IMR-90 (cell line): ENCODE measurements at regions not wholly inside any gene's neighbourhood (a gene's known extent, or its start where the extent isn't known, plus 50 kb on each side); places are given as distances from the start of the nearest gene placed in this dataset.

Source experiments
- ATAC-seq: fragments of 200-7000 bp; cut with Tn5 transposase; 2 replicates; pipeline ENCODE4 v1.9.1; 2020; ENCODE audit warnings: low read depth, mild to moderate bottlenecking, moderate library complexity
- BruUV-seq: library from RNA; stranded (reverse); fragments of 400-500 nt; replicated peaks from 2 replicates; lab custom pipeline; 2021; lab: Mats Ljungman, UMichigan
- CTCF ChIA-PET: fragments of 300-600 bp; formaldehyde crosslinking; extraction: SDS; loops from one replicate; lab custom pipeline; 2021; ENCODE audit warnings: antibody characterized with exemption; lab: Yijun Ruan, JAX
- POLR2A ChIA-PET: fragments of 300-600 bp; sonication (Branson Sonifier 250); formaldehyde crosslinking; loops from one replicate; lab custom pipeline; 2022; ENCODE audit warnings: antibody characterized with exemption; ENCODE audit not compliant: unreplicated experiment; lab: Charles Lee
- DNase-seq: peaks from one replicate; pipeline ENCODE4 v3.0.0; 2013
- H2AFZ ChIP-seq: replicated peaks from 2 replicates; pipeline ENCODE3; 2013; ENCODE audit warnings: low read length, mild to moderate bottlenecking; ENCODE audit not compliant: poor library complexity
- H2AK5ac ChIP-seq: 2 replicates; pipeline ENCODE4 v1.6.1; 2013; ENCODE audit warnings: low read depth, low read length, inconsistent platforms
- H2AK9ac ChIP-seq: replicated peaks from 2 replicates; pipeline ENCODE3; 2013; ENCODE audit warnings: mild to moderate bottlenecking, low read depth, low read length, moderate library complexity; ENCODE audit not compliant: poor library complexity
- H2BK120ac ChIP-seq: 2 replicates; pipeline ENCODE4 v1.6.1; 2013; ENCODE audit warnings: low read depth, low read length, inconsistent platforms
- H2BK15ac ChIP-seq: 3 replicates; pipeline ENCODE4 v1.6.1; 2013; ENCODE audit warnings: low read depth, low read length, inconsistent platforms
- H2BK20ac ChIP-seq: 2 replicates; pipeline ENCODE4 v1.6.1; 2013; ENCODE audit warnings: low read depth, mild to moderate bottlenecking, inconsistent platforms, low read length, moderate library complexity
- H2BK5ac ChIP-seq: 2 replicates; pipeline ENCODE4 v1.6.1; 2013; ENCODE audit warnings: mild to moderate bottlenecking, low read depth, low read length, inconsistent platforms; ENCODE audit not compliant: poor library complexity, severe bottlenecking
- H3K14ac ChIP-seq: replicated peaks from 2 replicates; pipeline ENCODE4 v1.6.1; 2013; ENCODE audit warnings: low read depth, low read length, inconsistent platforms
- H3K18ac ChIP-seq: 2 replicates; pipeline ENCODE4 v1.6.1; 2013; ENCODE audit warnings: low read depth, low read length, control low read depth
- H3K23ac ChIP-seq: 2 replicates; pipeline ENCODE4 v1.6.1; 2013; ENCODE audit warnings: low read depth, low read length, inconsistent platforms
- H3K27ac ChIP-seq: 2 replicates; pipeline ENCODE4 v1.5.1; 2013; ENCODE audit warnings: mild to moderate bottlenecking, control low read depth, low read length; ENCODE audit not compliant: insufficient read depth
- H3K27me3 ChIP-seq: 2 replicates; pipeline ENCODE4 v1.6.1; 2013; ENCODE audit warnings: low read length; ENCODE audit not compliant: control insufficient read depth, insufficient read depth
- H3K36me3 ChIP-seq: 2 replicates; pipeline ENCODE4 v1.6.1; 2013; ENCODE audit warnings: low read length, mixed read lengths; ENCODE audit not compliant: control insufficient read depth, insufficient read depth
- H3K4ac ChIP-seq: 2 replicates; pipeline ENCODE4 v1.6.1; 2013; ENCODE audit warnings: low read depth, low read length, inconsistent platforms
- H3K4me1 ChIP-seq: 2 replicates; pipeline ENCODE4 v1.6.1; 2013; ENCODE audit warnings: low read length, mixed read lengths; ENCODE audit not compliant: control insufficient read depth, insufficient read depth
- H3K4me2 ChIP-seq: 2 replicates; pipeline ENCODE4 v1.6.1; 2013; ENCODE audit warnings: low read depth, mild to moderate bottlenecking, control low read depth, low read length, moderate library complexity
- H3K4me3 ChIP-seq: 2 replicates; pipeline ENCODE4 v1.5.1; 2013; ENCODE audit warnings: low read depth, mild to moderate bottlenecking, control low read depth, low read length, moderate library complexity; ENCODE audit not compliant: insufficient read depth
- H3K56ac ChIP-seq: 2 replicates; pipeline ENCODE4 v1.6.1; 2013; ENCODE audit warnings: low read length, inconsistent platforms; ENCODE audit not compliant: insufficient read depth; ENCODE audit errors: extremely low read depth
- H3K79me1 ChIP-seq, 2 experiments: 2 replicates each; pipeline ENCODE4 v1.6.1; 2013; ENCODE audit warnings: low read length in 2 of 2, inconsistent platforms in 1 of 2, low read depth in 1 of 2
- H3K9ac ChIP-seq: 2 replicates; pipeline ENCODE4 v1.6.1; 2013; ENCODE audit warnings: low read depth, low read length, control low read depth
- H3K9me1 ChIP-seq: 2 replicates; pipeline ENCODE4 v1.6.1; 2013; ENCODE audit warnings: low read length, inconsistent platforms; ENCODE audit not compliant: insufficient read depth
- H3K9me3 ChIP-seq: 2 replicates; pipeline ENCODE4 v1.6.1; 2013; ENCODE audit warnings: low read length; ENCODE audit not compliant: control insufficient read depth, insufficient read depth
- H4K20me1 ChIP-seq: 2 replicates; pipeline ENCODE4 v1.6.1; 2013; ENCODE audit warnings: low read length, inconsistent platforms; ENCODE audit not compliant: insufficient read depth
- H4K5ac ChIP-seq: 2 replicates; pipeline ENCODE4 v1.6.1; 2013; ENCODE audit warnings: mild to moderate bottlenecking, low read depth, low read length, control low read depth
- H4K8ac ChIP-seq, 2 experiments: 2 replicates each; pipeline ENCODE4 v1.6.1; 2013; ENCODE audit warnings: low read depth in 2 of 2, low read length in 2 of 2, control low read depth in 1 of 2, inconsistent platforms in 1 of 2
- H4K91ac ChIP-seq: 2 replicates; pipeline ENCODE4 v1.6.1; 2013; ENCODE audit warnings: low read depth, low read length, inconsistent platforms; ENCODE audit not compliant: insufficient read depth
- CHD1 ChIP-seq: IDR thresholded peaks from 2 replicates; pipeline ENCODE4 v1.6.1; 2012; ENCODE audit warnings: low read depth, low read length, improper control_type of control experiment
- MXI1 ChIP-seq: IDR thresholded peaks from 2 replicates; pipeline ENCODE4 v1.6.1; 2012; ENCODE audit warnings: low read depth, mild to moderate bottlenecking, low read length, moderate library complexity, borderline replicate concordance
- POLR2A ChIP-seq: IDR thresholded peaks from 2 replicates; pipeline ENCODE4 v1.6.1; 2012; ENCODE audit warnings: mild to moderate bottlenecking, low read depth, low read length
- WGBS, 2 experiments: methylation state at CpG; one replicate each; pipeline versions ENCODE4 v1.1.5 to v1.1.7; 2013; ENCODE audit warnings: missing lambda C conversion rate in 2 of 2; ENCODE audit not compliant: insufficient read length in 1 of 2; ENCODE audit errors: extremely low coverage in 2 of 2; 5-methylcytosine and 5-hydroxymethylcytosine counted together
- dilution Hi-C: fragments of 300-500 bp; cut with HindIII; formaldehyde crosslinking; loops from one replicate; pipeline ENCODE4 v1.14.3; 2018; ENCODE audit warnings: low sequenced_read_pairs; ENCODE audit not compliant: unreplicated experiment
- in situ Hi-C: fragments of 300-500 bp; cut with MboI; formaldehyde crosslinking; loops from 3 replicates; pipeline ENCODE4 v1.14.3; 2019; ENCODE audit warnings: low sequenced_read_pairs, inconsistent platforms, mixed read lengths
- intact Hi-C: fragments of 100-400 bp; cut with micrococcal nuclease; formaldehyde crosslinking; loops from 2 replicates; pipeline ENCODE4 v1.10.0; 2022
- TF ChIP-seq, protein P1 (sequence below): fragments of 150-350 bp; IDR thresholded peaks from 2 replicates; pipeline ENCODE4 v1.6.1; 2017; ENCODE audit warnings: mild to moderate bottlenecking, antibody characterized with exemption, low read length, low read depth

DNA sequence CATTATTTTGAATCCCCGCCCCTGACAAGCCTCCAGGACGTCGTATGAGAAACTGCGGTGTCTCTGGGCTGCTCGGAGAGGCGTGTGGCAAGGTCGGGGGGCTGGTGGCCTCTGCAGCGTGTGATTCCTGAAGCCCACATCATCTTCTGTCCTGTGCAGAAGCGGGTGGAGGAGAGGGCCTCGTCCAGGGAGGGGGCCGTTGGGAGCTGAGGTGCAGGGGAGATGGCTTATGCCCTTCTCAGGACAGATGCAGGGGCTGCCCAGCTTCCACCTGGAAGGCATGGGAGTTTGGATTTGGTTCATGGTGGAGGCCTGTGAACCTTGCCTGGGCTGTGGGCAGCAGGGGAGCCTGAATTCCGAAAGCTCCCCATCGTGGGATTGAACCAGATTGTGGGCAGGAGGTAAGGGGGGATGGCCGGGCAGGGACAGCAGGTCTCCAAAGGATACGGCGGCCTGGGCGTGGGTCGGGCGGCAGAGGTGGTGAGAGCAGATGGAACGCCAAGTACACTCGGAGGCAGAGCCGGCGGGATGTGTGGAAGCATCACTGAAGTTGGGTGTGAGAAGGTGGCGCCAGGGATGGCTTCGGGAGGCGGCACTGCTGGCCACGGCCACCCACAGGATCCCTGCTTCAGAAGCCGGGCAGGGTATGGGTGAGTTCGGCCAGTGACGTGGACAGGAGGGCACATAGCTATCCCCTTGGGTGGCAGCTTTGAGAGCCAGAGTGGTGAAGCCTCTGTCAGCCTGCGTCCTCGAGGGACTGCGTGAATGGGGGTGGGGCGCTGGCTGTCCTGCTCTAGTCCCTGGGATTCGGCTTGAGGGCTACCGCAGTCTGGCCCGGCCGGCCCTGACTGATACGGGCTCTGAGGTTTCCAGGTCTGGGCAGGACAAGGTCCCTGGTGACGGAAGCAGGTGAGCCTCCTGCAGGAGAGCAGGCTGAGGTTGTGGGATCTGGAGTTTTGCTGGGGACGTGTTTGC is 76.3 kb upstream of the ADRA2C start:
- Histone ChIP-seq H2BK5ac (no peak overlapping the region), H4K91ac (no peak overlapping the region), H3K14ac (no peak overlapping the region), H3K9me3 (no peaks in the 10 kb centered on the region), H3K4me1 (no peaks in the 10 kb centered on the region), H3K4me2 (no peak overlapping the region), H3K9me1 (no peaks in the 10 kb centered on the region; the same call in 1 of the 2 replicates), H2AK5ac (no peak overlapping the region), H3K56ac (no peak overlapping the region), H3K4ac (no peak overlapping the region), H2BK15ac (no peak overlapping the region), H2BK20ac (no peak overlapping the region), H2BK120ac (no peak overlapping the region), H3K27me3 (peaks cover 21% of the 10 kb centered on the region), H4K8ac (no peak overlapping the region), H3K18ac (no peak overlapping the region), H2AK9ac (no peak overlapping the region), H3K27ac (no peak overlapping the region), H4K20me1 (no peaks in the 10 kb centered on the region), H3K9ac (no peak overlapping the region), H3K79me1 (no peaks in the 10 kb centered on the region), H3K23ac (no peak overlapping the region), H3K4me3 (no peak overlapping the region), H4K5ac (no peak overlapping the region), H3K36me3 (no peaks in the 10 kb centered on the region), H2AFZ (no peak overlapping the region)
- TF ChIP-seq, protein P1, sequence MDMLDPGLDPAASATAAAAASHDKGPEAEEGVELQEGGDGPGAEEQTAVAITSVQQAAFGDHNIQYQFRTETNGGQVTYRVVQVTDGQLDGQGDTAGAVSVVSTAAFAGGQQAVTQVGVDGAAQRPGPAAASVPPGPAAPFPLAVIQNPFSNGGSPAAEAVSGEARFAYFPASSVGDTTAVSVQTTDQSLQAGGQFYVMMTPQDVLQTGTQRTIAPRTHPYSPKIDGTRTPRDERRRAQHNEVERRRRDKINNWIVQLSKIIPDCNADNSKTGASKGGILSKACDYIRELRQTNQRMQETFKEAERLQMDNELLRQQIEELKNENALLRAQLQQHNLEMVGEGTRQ = no peak
- TF ChIP-seq POLR2A = no peak
- TF ChIP-seq CHD1 = no peak
- no peak for TF ChIP-seq MXI1
- 77% methylated on average over 23 of the region's 41 CpGs; no CpG with 5 or more reads in 1 of the 2 experiments for WGBS, 2 experiments
- intact Hi-C loops (no loop called here), dilution Hi-C loops (no loop called here), in situ Hi-C loops (no loop called here)
- no peak for DNase-seq
- ChIA-PET CTCF (no interaction called here), POLR2A (no interaction called here)
- no TSS peak for BruUV-seq
- no peak for ATAC-seq
